Globus pallidus (tissue), 1 donor: ENCODE measurements at regions not wholly inside any gene's neighbourhood (a gene's known extent, or its start where the extent isn't known, plus 50 kb on each side); places are given as distances from the start of the nearest gene placed in this dataset.

Source experiments
- DNase-seq: peaks from one replicate; pipeline ENCODE4 v3.0.0-alpha.2; 2015; ENCODE audit warnings: low spot score

DNA sequence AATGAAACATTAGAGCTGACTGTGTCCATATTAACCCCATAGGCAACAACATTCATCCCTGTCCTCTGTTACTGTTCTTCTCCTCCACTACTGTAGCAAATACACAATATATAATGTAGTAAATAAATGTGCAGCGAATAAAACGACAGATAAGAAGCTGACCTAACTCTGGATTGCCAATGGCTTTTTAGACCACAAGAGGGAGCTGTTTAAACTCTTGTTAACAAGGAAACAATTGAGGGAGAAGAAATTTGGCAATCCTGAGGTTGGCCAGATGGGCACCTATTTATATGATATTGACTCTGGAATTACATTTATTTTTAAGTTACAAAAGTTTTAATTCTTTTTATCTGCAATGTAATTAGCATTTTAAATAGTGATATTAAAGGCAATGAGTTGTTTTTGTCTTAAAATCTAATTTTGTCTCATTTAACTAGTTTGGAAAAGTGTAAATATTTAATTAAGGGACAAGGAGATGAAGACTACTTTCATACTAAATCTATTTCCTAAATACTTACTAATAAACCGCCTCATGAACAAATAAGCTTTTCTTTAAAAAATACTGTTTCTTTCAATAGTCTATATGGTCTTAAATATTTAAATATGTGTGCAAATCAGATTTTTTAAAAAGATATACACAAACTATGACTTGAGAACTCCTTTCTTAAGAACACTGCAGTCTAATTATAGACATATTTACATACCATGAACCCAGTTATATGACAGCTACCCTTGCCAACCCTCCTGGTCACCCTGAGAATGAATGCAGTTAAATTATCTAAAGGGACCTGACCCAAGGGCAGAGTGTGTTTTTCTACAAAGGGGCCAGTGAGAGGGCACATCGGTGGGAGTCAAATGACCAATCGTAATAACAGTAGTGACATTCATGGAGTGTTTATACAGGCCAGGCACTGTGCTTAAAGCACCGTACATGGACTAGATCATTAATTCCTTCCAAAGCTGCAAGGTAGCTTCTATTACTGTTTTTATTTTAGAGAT, 52.9 kb upstream of the HPF1 start:
- peak; percentile 88 for DNase-seq

DNA sequence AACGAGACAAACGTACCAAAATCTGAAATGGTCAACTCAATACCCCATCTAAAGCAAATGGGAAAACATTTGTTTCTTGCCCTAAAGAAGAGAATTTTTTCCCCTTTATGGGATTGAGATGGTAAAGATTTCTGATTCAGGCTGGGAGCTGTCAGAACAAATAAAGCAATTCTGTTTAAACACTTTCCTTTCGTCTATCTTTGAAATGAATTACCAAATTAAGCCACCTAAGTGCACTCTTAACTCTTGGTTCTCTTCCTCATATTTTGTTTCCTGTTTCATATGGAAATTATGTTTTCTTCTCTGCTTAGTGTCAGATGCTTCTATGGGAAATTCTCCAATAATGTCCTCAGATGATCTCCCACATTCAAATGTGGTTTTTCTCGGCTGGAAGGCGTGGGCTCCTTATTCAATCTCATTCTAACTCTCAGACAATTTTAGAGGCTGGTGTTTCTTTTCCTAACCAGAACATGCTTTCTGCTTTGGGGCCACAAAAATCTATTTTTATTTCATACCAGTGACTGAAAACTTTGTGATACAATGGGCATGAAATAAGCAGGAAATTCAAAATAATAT, 50.3 kb upstream of the HPF1 start:
- no peak for DNase-seq
